ENCODE measurements at regions not wholly inside any gene's neighbourhood (a gene's known extent, or its start where the extent isn't known, plus 50 kb on each side); places are given as distances from the start of the nearest gene placed in this dataset.
"Not testable (repeated sequence)": the region's sequence is repeated elsewhere in the genome, so short reads cannot be mapped to it uniquely, and the experiment has no call there.

DNA sequence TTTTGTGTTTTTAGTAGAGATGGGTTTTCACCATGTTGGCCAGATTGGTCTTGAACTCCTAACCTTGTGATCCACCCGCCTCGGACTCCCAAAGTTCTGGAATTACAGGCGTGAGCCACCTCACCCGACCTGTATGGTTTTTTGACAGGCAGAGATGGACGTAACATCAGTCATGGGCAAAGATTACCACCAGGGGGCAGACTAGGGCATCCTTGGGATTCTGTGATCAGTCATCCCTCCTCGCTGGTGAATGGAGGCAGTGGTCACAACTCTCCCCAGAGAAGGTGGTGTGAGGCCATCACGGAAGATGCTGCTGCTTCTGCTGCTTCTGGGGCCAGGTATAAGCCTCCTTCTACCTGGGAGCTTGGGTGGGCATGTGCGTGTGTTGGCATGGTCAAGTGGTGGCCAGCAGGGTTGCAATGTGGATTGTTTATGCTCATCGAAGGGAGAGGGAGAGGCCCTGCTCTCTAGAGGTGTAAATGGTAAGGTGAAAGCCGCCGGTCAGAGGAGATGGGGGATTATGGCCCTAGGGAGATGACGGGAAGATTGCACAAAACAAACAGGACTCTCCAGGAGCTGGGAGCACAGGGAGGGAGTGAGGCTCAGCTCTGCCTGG is 122.7 kb upstream of the PRSS1 start:
- no peak overlapping the region for H3K4me3 ChIP-seq (ENCODE audit: low read depth, low read length)
- TF ChIP-seq, protein P1, sequence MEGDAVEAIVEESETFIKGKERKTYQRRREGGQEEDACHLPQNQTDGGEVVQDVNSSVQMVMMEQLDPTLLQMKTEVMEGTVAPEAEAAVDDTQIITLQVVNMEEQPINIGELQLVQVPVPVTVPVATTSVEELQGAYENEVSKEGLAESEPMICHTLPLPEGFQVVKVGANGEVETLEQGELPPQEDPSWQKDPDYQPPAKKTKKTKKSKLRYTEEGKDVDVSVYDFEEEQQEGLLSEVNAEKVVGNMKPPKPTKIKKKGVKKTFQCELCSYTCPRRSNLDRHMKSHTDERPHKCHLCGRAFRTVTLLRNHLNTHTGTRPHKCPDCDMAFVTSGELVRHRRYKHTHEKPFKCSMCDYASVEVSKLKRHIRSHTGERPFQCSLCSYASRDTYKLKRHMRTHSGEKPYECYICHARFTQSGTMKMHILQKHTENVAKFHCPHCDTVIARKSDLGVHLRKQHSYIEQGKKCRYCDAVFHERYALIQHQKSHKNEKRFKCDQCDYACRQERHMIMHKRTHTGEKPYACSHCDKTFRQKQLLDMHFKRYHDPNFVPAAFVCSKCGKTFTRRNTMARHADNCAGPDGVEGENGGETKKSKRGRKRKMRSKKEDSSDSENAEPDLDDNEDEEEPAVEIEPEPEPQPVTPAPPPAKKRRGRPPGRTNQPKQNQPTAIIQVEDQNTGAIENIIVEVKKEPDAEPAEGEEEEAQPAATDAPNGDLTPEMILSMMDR (IDR thresholded peaks at IDR 0.05; ENCODE audit: insufficient read depth, low read depth, low read length, missing control alignments), result peak; percentile 77
- peak; percentile 66 for DNase-seq (ENCODE audit: low read depth)

DNA sequence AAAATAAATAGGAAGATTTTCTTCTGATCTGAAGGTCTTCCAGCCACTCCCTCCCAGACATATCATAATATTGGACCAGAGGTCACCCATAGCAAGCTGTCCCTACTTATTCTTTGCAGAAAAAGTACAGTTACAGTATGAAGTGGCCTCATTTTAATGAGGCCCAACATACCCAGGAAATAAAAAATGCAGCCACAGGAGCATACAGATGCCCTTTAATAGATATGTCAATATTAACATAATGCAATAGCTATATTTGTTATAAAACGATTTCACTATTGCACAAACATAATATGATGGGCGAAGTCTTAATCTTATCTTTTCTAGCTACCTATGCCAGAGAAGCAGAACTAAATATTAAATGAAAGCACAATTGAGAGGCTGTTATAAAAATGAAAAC is 124.1 kb upstream of the PRSS1 start:
- not testable (repeated sequence) for DNase-seq (ENCODE audit: low read depth); H3K4me3 ChIP-seq (ENCODE audit: low read depth, low read length)

DNA sequence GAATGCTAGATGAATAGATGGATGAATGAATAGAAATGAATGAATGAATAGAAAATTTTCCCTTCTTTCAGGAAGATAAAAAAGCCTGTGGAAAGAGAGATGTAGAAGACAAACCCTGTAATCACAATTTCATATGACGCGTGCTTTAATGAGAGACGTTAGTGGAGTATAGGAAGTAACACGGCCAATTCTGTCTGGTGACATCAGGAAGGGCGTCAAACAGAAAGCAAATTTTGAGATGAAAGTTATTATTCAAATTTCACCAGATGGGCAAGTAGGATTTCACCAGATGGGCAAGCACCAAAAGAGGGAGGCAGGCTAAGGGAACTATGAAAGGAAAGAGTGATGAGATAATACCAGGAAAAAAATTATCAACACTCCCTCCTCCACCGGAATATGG is 128.9 kb upstream of the PRSS1 start:
- TF ChIP-seq, protein P1 (IDR thresholded peaks at IDR 0.05; ENCODE audit: insufficient read depth, low read depth, low read length, missing control alignments), result no peak
- DNase-seq (ENCODE audit: low read depth), result no peak

DNA sequence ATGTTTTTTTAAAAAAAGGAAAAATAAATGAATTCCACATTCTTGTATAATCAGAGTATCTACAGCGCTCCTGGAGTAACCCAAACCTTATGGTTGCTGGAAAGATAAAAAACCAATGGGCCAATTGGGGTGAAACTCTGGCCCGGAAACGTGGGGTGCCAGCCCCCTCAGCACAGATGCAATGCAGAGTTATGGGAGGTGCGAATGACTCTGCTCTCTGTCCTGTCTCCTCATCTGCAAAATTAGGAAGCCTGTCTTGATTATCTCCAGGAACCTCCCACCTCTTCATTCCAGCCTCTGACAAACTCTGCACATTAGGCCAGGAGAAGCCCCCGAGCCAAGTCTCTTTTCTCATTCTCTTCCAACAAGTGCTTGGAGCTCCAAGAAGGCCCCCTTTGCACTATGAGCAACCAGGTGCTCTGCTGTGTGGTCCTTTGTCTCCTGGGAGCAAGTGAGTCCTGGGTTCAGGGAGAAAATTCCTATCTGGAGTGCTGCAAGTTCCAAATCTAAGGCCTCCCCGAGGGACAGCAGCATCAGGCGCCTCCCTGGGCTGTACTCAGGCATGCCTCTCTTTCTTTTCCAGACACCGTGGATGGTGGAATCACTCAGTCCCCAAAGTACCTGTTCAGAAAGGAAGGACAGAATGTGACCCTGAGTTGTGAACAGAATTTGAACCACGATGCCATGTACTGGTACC is 130.5 kb upstream of the PRSS1 start:
- H3K4me3 ChIP-seq (ENCODE audit: low read depth, low read length), result no peak overlapping the region
- no peak for DNase-seq (ENCODE audit: low read depth)
- TF ChIP-seq, protein P1 (IDR thresholded peaks at IDR 0.05; ENCODE audit: insufficient read depth, low read depth, low read length, missing control alignments), result no peak

More for the DNA sequence above, 128.9 kb upstream of the PRSS1 start:
- H3K4me3 ChIP-seq (ENCODE audit: low read depth, low read length), result no peak overlapping the region

DNA sequence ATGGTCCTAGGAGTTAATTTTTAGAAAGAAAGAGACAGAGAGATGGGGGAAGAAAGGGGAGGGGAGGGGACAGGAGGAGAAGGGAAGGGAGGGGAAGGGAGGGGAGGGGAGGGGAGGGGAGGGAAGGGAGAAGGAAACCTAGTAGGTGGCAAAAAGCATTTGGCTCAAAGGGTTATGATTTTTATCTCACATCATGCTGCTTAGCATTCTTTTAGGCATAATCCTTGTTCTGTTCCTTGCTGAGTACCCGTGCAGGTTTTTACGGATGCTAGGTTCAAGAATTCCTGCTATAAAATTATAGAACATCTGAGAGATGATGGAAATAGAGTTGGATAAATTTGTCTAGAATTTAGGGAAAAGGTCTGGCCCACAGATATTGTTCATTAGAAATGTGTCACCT is 132.4 kb upstream of the PRSS1 start:
- TF ChIP-seq, protein P1 (IDR thresholded peaks at IDR 0.05; ENCODE audit: insufficient read depth, low read depth, low read length, missing control alignments), result no peak
- H3K4me3 ChIP-seq (ENCODE audit: low read depth, low read length), result no peak overlapping the region
- no peak for DNase-seq (ENCODE audit: low read depth)

DNA sequence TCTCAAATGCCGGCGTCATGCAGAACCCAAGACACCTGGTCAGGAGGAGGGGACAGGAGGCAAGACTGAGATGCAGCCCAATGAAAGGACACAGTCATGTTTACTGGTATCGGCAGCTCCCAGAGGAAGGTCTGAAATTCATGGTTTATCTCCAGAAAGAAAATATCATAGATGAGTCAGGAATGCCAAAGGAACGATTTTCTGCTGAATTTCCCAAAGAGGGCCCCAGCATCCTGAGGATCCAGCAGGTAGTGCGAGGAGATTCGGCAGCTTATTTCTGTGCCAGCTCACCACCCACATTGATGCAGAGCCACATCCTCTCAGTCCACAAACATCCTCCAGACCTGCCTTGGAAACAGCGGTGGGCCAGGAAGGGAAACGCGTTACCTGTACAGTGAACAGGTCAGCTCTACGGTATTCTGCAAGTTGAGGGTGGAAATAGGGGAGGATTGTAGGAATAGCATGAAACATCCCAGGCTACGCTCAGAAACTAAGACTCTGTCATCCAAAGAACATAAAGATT is 133.1 kb upstream of the PRSS1 start:
- no peak overlapping the region for H3K4me3 ChIP-seq (ENCODE audit: low read depth, low read length)
- TF ChIP-seq, protein P1 (IDR thresholded peaks at IDR 0.05; ENCODE audit: insufficient read depth, low read depth, low read length, missing control alignments), result no peak
- no peak for DNase-seq (ENCODE audit: low read depth)

DNA sequence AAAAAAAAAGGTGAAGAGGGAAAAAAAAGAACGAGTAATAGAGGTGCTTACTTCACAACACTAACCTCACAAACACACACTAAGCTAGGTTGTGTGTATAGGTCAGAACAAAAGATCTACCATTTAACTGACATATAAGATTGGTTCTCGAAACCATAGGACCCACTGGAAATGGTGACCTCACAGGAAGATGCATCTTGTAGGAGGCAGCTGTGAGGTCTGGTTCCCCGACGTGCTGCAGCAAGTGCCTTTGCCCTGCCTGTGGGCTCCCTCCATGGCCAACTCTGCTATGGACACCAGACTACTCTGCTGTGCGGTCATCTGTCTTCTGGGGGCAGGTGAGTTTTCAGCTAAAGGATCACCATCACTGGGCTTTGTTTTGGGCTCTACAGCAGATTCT is 133.8 kb upstream of the PRSS1 start:
- H3K4me3 ChIP-seq (ENCODE audit: low read depth, low read length), result no peak overlapping the region
- TF ChIP-seq, protein P1 (IDR thresholded peaks at IDR 0.05; ENCODE audit: insufficient read depth, low read depth, low read length, missing control alignments), result no peak
- DNase-seq (ENCODE audit: low read depth), result no peak

All from GM12865 (cell line).